LNCaP clone FGC (cell line): ENCODE measurements at regions not wholly inside any gene's neighbourhood (a gene's known extent, or its start where the extent isn't known, plus 50 kb on each side); places are given as distances from the start of the nearest gene placed in this dataset.
"Not testable (repeated sequence)": the region's sequence is repeated elsewhere in the genome, so short reads cannot be mapped to it uniquely, and the experiment has no call there.

Source experiments
- DNase-seq: peaks from one replicate; pipeline ENCODE4 v3.0.0-alpha.2; 2011; ENCODE audit warnings: low read depth
- H3K4me3 ChIP-seq: 2 replicates; pipeline ENCODE4 v1.5.1; 2011; ENCODE audit warnings: mild to moderate bottlenecking, low read depth, low read length, control low read depth
- CTCF ChIP-seq: IDR thresholded peaks from 2 replicates; pipeline ENCODE4 v1.5.1; 2012; ENCODE audit warnings: mild to moderate bottlenecking; ENCODE audit not compliant: control insufficient read depth, insufficient read depth; ENCODE audit errors: extremely low read depth

- no peak for DNase-seq
- no peak for TF ChIP-seq CTCF
- no peak overlapping the region for H3K4me3 ChIP-seq
Measured at GRCh38 chr7:19284596-19285300, 139.5 kb upstream of the FERD3L start.

DNA sequence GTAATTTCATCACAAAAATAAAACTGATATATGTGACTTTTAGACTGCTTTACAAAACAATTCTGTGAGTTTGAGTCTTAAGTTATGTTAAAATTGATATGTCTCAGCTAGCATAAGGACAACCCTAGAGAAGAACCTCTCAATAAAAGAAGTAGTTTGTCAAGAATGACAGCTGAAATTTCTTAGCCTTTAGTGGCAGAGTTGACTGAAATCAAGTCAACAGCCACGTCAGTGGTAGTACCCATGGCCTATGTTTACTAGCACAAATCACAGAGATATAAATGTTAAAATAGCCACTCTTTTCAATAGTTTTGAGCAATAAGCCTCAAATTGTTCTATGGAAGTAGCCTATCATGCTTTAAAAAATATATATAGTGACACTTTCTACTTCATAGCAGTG is 138.9 kb upstream of the FERD3L start:
- no peak overlapping the region for H3K4me3 ChIP-seq
- no peak for DNase-seq
- no peak for TF ChIP-seq CTCF

DNA sequence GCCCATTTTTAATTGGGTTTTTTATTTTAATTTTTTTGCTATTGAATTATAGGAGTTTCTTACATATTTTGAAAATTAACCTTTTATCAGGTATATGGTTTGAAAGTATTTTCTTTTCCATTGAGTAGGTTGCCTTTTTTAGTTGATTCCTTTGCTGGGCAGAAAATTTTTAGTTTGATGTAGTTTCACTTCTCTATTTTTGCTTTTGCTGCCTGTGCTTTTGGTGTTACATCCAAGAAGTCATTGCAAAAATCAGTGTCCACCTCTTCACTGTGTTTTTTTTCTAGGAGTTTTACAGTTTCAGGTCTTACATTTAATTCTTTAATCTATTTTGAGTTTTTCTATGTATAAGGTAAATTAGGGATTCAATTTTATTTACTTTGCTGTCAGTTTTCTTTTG is 129.8 kb upstream of the FERD3L start:
- TF ChIP-seq CTCF = no peak
- no peak overlapping the region for H3K4me3 ChIP-seq
- DNase-seq = no peak

- DNase-seq, H3K4me3 ChIP-seq: not testable (repeated sequence)
Measured at GRCh38 chr7:19272329-19272728, 127.1 kb upstream of the FERD3L start.

DNA sequence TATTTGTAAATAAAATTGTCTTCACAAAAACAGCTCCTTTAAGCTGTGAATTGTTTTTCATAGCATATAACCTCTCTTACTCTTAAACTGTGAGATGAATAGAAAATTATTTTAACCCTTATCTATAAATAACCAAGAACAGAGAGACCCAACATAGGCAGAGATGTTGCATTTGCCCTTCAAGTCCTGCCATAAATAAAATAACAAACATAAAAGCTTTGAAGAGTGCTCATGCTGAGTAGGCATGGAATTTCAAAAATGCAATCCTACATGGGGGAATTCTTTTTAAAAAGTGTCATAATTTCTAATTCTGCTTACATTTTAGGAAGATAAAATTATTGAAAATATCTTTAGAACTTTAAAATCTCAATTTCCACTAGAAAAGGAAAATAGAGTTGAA is 124.1 kb upstream of the FERD3L start:
- H3K4me3 ChIP-seq = no peak overlapping the region
- no peak for DNase-seq
- no peak for TF ChIP-seq CTCF

- no peak for DNase-seq
- TF ChIP-seq CTCF = no peak
- H3K4me3 ChIP-seq = no peak overlapping the region
Measured at GRCh38 chr7:19268737-19269136, 123.5 kb upstream of the FERD3L start.

- 0 out of 2 replicates have a peak, but pooled peaks have one; percentile 20 for TF ChIP-seq CTCF
- DNase-seq = no peak
Measured at GRCh38 chr7:19262826-19263225, 117.6 kb upstream of the FERD3L start.

More at GRCh38 chr7:19262826-19263225, 117.6 kb upstream of the FERD3L start:
- H3K4me3 ChIP-seq = no peak overlapping the region
